Sigmoid colon (tissue), 6 donors: ENCODE measurements at regions not wholly inside any gene's neighbourhood (a gene's known extent, or its start where the extent isn't known, plus 50 kb on each side); places are given as distances from the start of the nearest gene placed in this dataset.

ENCODE experiments used
- DNase-seq: peaks from one replicate; pipeline ENCODE4 v3.0.0-alpha.2; 2019
- H3K27ac ChIP-seq, 4 donors: fragments of 200-600 bp; sonication (generic); one replicate each; pipeline ENCODE4 v1.5.1; 2016 to 2019; ENCODE audit warnings: mild to moderate bottlenecking in 1 of 4
- H3K27me3 ChIP-seq, 3 donors: fragments of 200-600 bp; sonication (generic); one replicate each; pipeline ENCODE4 v1.5.1; 2019; ENCODE audit warnings: mild to moderate bottlenecking in 1 of 3
- H3K36me3 ChIP-seq, 4 donors: fragments of 200-600 bp; sonication (generic); one replicate each; pipeline ENCODE4 v1.5.1; 2016 to 2019
- H3K4me1 ChIP-seq, 4 donors: fragments of 200-600 bp; sonication (generic); one replicate each; pipeline ENCODE4 v1.5.1; 2017 to 2019
- H3K4me3 ChIP-seq, 4 donors: fragments of 200-600 bp; sonication (generic); one replicate each; pipeline ENCODE4 v1.5.1; 2017 to 2019; ENCODE audit warnings: mild to moderate bottlenecking in 2 of 4, moderate library complexity in 1 of 4
- H3K9me3 ChIP-seq, 4 donors: fragments of 200-600 bp in 3 of 4; sonication (generic) in 3 of 4; one replicate each; pipeline versions ENCODE4 v1.5.1 to v1.6.1; 2013 to 2019
- CTCF ChIP-seq, 4 experiments: fragments of 450-650 bp in 3 of 4; fragments of 200-600 bp in 1 of 4; IDR thresholded peaks; one replicate each; pipeline ENCODE4 v1.5.1; 2016 to 2019; ENCODE audit warnings: antibody characterized with exemption in 4 of 4, mild to moderate bottlenecking in 3 of 4, moderate library complexity in 2 of 4
- EP300 ChIP-seq, 4 donors: sonication (generic); formaldehyde crosslinking; IDR thresholded peaks; one replicate each; pipeline ENCODE4 v1.6.1; 2017; ENCODE audit warnings: antibody characterized with exemption in 4 of 4
- POLR2A ChIP-seq, 2 donors: fragments of 450-650 bp; IDR thresholded peaks; one replicate each; pipeline ENCODE4 v1.6.1; 2016; ENCODE audit warnings: antibody characterized with exemption in 2 of 2, mild to moderate bottlenecking in 2 of 2, moderate library complexity in 2 of 2
- POLR2AphosphoS5 ChIP-seq, 4 donors: sonication (generic); formaldehyde crosslinking; IDR thresholded peaks; one replicate each; pipeline ENCODE4 v1.6.1; 2017; ENCODE audit warnings: antibody characterized with exemption in 4 of 4
- WGBS, 2 donors: extraction: QIAGEN DNeasy Blood & Tissue Kit; methylation state at CpG; one replicate each; pipeline ENCODE4 v1.1.7; 2013; 5-methylcytosine and 5-hydroxymethylcytosine counted together
- intact Hi-C: fragments of 100-400 bp; cut with DNase I; formaldehyde crosslinking; loops from one replicate; pipeline ENCODE4 v1.15.1; 2023
- donor health status: healthy with polysubstance abuse.
- donor health status: healthy.

DNA sequence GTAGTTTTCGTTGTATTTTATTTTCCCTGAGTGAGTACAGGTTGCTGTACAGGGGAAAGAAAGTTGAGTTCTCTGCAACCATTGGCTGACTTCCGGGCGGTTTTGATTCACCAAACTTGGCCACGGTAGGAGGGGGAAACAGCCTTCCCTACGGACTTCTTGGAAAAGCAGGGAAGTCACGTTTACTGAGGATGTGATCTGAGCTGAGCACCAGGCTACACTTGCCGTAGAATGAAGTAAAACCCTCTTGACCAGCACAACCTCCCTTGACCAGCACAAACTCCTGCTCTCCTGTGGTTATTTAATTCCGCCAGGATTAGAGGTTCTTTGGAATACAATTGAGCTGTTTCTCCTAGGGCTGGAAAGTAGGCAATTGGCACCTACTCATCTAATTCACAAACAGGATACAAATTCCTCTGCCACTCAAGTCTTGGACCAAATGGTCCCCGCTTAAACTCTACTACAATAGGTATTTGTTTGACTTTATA lies 242.0 kb upstream of the RBFOX1 start:
- intact Hi-C loops: no loop called here
- TF ChIP-seq EP300 (IDR thresholded peaks at IDR 0.05): no peak
- H3K9me3 ChIP-seq: peaks cover 0 to 2% (median 0%) of the 10 kb centered on the region in 4 donors
- no peak overlapping the region for H3K27ac ChIP-seq
- no peak for DNase-seq
- H3K27me3 ChIP-seq: peaks cover 0 to 14% (median 0%) of the 10 kb centered on the region in 3 donors
- H3K4me3 ChIP-seq: no peak overlapping the region
- H3K36me3 ChIP-seq: no peaks in the 10 kb centered on the region
- 23 to 50% methylated on average over 9 of the region's 9 CpGs for WGBS, 2 donors
- H3K4me1 ChIP-seq: no peaks in the 10 kb centered on the region

- Histone ChIP-seq H3K27me3 (peaks cover 0 to 14% (median 0%) of the 10 kb centered on the region in 3 donors), H3K4me3 (no peak overlapping the region), H3K4me1 (no peaks in the 10 kb centered on the region), H3K36me3 (no peaks in the 10 kb centered on the region), H3K9me3 (peaks cover 0 to 2% (median 0%) of the 10 kb centered on the region in 4 donors), H3K27ac (no peak overlapping the region)
- intact Hi-C loops: no loop called here
- DNase-seq: no peak
- TF ChIP-seq CTCF (IDR thresholded peaks at IDR 0.05) (no peak), POLR2A (IDR thresholded peaks at IDR 0.05) (no peak), EP300 (IDR thresholded peaks at IDR 0.05) (no peak), POLR2AphosphoS5 (IDR thresholded peaks at IDR 0.05) (no peak)
These were observed 242.9 kb upstream of the RBFOX1 start for GRCh38 chr16:7089751-7090150.

GRCh38 chr16:7088711-7089110 lies 243.9 kb upstream of the RBFOX1 start:
- H3K9me3 ChIP-seq: no peaks in the 10 kb centered on the region
- no peak for DNase-seq
- H3K36me3 ChIP-seq: no peaks in the 10 kb centered on the region
- TF ChIP-seq CTCF (IDR thresholded peaks at IDR 0.05) (no peak), POLR2AphosphoS5 (IDR thresholded peaks at IDR 0.05) (no peak), POLR2A (IDR thresholded peaks at IDR 0.05) (no peak), EP300 (IDR thresholded peaks at IDR 0.05) (no peak)
- no peak overlapping the region for H3K27ac ChIP-seq
- H3K4me3 ChIP-seq: no peak overlapping the region
- 48 to 63% methylated on average over 5 of the region's 5 CpGs for WGBS, 2 donors
- H3K4me1 ChIP-seq: no peaks in the 10 kb centered on the region
- peaks cover 0 to 14% (median 0%) of the 10 kb centered on the region in 3 donors for H3K27me3 ChIP-seq
- intact Hi-C loops: no loop called here

DNA sequence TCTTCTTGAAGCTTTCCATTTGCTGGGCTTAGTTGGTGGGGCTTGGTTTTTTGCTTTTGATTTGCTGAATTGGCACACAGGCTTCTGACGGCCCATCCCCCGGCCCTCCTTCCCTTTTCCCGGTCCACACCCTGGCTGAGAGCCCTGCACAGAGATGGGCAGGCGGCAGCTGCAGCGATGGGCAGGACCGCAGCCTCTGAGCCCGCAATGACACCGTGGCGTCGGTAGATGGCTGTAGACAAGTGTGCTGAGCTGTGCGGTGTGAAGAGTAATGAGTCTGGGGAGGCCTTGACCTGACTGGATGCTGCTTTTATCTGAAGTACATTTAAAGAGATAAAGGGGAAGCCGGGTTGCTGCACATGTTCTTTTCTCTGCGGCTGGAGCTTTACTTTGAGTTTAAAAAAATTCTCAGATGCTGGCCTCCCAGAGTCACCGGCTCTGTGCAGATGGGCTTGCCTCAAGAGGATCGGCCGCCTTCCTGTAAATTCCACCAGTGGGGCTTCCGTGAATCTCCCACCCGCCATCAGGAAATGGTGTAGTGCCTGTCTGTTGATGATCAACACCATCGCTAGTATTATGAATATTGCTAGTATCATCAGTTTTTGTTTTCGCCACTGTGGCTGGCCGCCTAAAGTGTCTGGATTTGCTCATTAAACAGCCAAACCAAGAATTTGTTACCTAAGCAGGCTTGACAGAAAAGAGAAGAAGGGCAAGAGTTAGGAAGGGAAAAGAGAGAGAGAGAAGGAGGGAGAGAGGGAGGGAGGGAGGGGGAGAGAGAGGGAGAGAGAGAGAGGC lies 245.6 kb upstream of the RBFOX1 start:
- H3K27me3 ChIP-seq: peaks cover 0 to 14% (median 0%) of the 10 kb centered on the region in 3 donors
- no peak for TF ChIP-seq POLR2A (IDR thresholded peaks at IDR 0.05)
- TF ChIP-seq CTCF (IDR thresholded peaks at IDR 0.05): no peak
- no peak for TF ChIP-seq POLR2AphosphoS5 (IDR thresholded peaks at IDR 0.05)
- TF ChIP-seq EP300 (IDR thresholded peaks at IDR 0.05): no peak
- DNase-seq: no peak
- H3K27ac ChIP-seq: no peak overlapping the region
- no peaks in the 10 kb centered on the region for H3K4me1 ChIP-seq
- H3K4me3 ChIP-seq: no peak overlapping the region
- 29 to 33% methylated on average over 21 of the region's 21 CpGs for WGBS, 2 donors
- intact Hi-C loops: no loop called here
- no peaks in the 10 kb centered on the region for H3K9me3 ChIP-seq
- H3K36me3 ChIP-seq: no peaks in the 10 kb centered on the region

GRCh38 chr16:7085776-7086175 lies 246.9 kb upstream of the RBFOX1 start:
- no peaks in the 10 kb centered on the region for H3K9me3 ChIP-seq
- intact Hi-C loops: no loop called here
- no peaks in the 10 kb centered on the region for H3K4me1 ChIP-seq
- H3K4me3 ChIP-seq: no peak overlapping the region
- no peaks in the 10 kb centered on the region for H3K36me3 ChIP-seq
- WGBS, 2 donors: 77 to 80% methylated on average over 4 of the region's 4 CpGs
- no peak overlapping the region for H3K27ac ChIP-seq
- TF ChIP-seq POLR2A (IDR thresholded peaks at IDR 0.05) (no peak), CTCF (IDR thresholded peaks at IDR 0.05) (no peak), POLR2AphosphoS5 (IDR thresholded peaks at IDR 0.05) (no peak), EP300 (IDR thresholded peaks at IDR 0.05) (no peak)
- H3K27me3 ChIP-seq: peaks cover 0 to 12% (median 0%) of the 10 kb centered on the region in 3 donors
- no peak for DNase-seq
